GM18873 (cell line): ENCODE measurements at regions not wholly inside any gene's neighbourhood (a gene's known extent, or its start where the extent isn't known, plus 50 kb on each side); places are given as distances from the start of the nearest gene placed in this dataset.
"Not testable (repeated sequence)": the region's sequence is repeated elsewhere in the genome, so short reads cannot be mapped to it uniquely, and the experiment has no call there.

Source experiments
- ATAC-seq: cut with Tn5 transposase; IDR thresholded peaks from one replicate; pipeline ENCODE4 v1.9.1; 2021; ENCODE audit warnings: mild to moderate bottlenecking, moderate library complexity, moderate number of reproducible peaks; ENCODE audit not compliant: unreplicated experiment, low FRiP score

DNA sequence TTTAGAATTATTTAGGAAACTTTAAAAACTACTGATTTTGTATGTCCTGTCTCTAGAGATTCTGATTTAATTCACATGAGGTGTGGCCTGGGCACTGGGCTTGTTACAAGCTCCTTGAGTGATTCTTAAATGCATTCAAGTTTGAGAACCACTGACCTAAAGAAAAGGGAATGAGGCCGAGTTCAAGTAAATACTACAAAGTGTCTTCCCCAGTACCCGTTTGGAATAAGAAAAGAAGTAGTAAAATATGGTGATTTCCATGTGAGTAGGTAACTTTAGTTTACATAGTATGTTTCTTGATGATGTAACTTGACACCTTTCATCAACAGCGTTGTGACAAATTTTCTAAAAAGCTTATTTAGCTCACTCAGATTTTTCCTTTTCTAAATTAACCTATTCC, 1022.9 kb upstream of the NRXN1 start:
- no peak for ATAC-seq

DNA sequence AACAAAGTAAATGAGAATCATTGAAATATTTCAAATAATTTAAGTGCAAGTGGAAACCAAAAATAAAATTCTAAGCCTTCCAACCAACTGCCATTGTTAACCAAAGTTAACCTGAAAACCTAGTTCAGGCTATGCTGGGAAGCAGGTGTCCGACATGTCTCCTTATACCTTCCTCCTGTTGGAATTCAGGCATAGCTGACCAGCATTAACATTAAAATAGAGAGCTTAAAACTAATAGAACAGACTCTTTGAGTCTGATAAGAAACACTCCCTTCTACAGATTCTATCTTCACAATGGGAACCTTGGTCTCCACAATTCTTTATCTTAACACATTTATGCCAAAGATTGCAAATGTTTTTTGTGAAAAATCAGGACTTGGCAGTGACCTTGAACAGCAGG, 1004.9 kb upstream of the NRXN1 start:
- no peak for ATAC-seq

DNA sequence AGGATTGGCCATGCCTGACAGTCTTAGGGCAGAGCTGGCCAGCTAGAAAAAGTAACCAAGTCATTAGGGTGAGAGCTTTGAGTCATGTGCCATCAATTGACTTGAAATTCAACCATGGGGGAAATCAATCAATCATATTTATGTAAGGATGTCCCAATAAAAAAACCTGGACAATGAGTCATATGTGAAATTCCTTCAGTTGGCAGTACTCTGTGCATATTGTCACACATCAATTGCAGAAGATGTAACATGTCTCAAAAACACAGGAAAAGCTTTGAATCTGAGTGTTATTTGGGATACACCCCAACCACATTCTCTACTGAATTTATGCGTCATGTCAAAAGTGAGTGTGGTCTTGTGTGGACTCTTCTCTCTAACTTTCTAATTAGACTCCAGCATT, 1004.1 kb upstream of the NRXN1 start:
- ATAC-seq: no peak

DNA sequence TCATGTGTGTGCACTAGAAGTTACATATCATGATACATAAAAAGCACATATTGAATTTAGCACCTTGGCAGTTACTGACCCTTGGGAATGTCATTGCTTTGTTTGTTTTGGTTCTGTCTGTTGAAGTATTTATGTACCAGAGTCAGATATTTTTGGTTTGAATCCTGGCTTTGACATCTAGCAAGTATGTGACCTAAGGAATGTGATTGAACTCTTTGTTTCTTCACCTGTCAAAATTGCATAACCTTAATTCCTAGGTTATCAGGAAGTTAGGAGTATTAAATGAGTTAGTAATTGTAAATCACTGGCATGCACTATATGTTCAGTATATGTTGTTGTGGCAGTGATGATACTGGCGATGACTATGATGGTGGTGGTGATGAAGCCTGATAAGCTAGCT, 1003.5 kb upstream of the NRXN1 start:
- ATAC-seq: no peak

DNA sequence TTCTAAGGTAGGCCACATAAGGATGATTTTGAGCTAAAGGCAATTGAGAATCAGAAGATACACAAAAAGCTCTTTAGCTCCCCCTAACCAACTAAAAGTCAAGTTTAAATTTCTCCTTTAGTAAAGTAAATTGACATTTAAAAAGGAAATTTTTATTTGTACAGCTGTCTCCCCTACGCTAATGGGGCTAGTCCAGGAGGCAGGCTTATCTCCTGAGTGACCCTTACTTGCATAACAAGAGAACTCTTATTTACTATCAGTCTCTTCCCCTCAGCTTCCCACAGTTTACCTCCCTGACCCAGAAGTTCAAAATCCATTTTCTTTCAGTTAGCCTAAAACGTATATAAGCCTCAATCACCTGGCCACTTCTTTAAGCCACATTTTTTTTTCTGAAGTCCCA, 1002.8 kb upstream of the NRXN1 start:
- no peak for ATAC-seq

DNA sequence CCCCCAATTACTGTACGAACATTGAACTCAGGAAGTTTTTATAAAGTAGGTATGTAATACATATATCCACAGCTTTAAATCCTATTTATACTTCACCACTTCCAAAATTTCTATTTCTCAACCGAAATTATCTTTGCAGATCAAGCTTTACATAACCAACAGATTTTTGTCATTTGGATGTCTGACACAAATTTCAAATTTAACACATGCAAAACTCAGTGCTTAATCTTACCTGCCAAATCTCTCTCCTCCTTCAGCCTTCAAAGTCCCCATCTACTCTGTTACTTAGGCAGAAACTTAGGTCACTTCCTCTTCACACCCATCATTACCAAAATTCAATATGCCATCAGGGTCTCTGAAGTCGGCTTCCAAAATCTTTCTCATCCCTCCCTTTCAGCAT, 990.1 kb upstream of the NRXN1 start:
- no peak for ATAC-seq

DNA sequence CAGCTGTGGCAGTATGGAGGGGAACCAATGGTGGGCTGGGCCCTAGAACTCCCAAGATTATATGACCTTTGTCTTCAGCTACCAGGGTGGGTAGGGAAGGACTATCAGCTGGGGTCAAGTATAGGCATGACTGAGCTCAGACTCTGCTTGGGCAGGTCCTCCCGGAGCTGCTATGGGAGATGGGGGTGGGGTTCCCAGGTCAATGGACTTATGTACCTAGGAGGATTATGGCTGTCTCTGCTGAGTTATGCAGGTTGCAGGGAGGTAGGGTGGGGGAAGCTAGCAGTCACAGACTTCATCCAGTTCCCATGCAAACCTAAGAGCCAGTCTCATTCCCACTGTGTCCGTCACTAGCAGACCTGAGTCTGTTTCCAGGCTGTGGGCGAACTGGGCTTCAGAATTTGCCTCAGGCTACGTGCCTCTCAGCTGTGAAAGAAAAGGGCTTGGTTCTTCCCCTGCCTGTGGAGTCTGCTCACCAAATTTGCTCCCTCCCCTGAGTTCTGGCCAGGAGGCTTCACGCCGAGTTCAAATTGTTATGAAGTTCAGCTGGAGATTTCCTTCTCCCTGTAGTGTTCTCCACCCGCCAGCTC, 985.8 kb upstream of the NRXN1 start:
- ATAC-seq: no peak

DNA sequence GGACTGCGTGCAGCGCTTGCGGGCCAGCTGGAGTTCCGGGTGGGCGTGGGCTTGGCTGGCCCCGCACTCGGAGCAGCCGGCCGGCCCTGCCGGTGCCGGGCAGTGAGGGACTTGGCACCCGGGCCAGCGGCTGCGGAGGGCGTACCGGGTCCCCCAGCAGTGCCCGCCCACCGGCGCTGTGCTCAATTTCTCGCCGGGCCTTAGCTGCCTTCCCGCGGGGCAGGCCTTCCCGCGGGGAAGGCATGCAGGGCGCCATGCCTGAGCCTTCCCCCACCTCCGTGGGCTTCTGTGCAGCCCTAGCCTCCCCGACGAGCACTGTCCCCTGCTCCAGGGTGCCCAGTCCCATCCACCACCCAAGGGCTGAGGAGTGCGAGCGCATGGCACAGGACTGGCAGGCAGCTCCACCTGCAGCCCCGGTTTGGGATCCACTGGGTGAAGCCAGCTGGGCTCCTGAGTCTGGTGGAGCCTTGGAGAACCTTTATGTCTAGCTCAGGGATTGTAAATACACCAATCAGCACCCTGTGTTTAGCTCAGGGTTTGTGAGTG, 975.0 kb upstream of the NRXN1 start:
- ATAC-seq: not testable (repeated sequence)

DNA sequence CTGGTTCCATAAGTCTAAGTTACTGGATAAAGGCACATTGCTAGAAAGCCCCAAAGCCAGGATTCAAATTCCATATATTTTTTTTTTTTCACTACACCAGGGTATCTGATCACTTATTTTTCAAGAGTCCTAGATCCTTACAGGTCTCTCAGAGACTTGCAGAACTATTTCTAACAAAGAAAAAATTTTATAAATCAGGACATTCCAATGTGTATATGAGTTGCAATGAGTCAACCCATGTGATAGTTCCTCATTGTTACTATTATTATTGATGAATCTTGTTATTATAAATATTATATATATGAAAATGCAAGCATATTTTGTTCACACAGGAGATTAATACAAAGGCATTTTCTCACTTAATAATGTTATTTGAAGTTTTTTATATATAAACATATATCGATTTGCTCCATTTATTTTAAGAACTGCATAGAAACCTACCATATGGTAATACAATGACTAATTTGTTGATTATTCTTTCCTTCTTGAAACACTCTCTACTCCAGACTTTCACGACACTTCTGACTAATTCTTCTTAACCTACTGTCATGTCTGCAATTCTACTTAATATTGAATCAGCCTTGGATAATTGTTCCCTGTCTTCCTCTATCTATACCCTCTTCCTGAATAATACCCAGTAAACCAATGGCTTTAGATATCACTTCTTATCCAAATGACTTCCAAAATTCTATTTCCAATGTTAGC, 968.4 kb upstream of the NRXN1 start:
- no peak for ATAC-seq

DNA sequence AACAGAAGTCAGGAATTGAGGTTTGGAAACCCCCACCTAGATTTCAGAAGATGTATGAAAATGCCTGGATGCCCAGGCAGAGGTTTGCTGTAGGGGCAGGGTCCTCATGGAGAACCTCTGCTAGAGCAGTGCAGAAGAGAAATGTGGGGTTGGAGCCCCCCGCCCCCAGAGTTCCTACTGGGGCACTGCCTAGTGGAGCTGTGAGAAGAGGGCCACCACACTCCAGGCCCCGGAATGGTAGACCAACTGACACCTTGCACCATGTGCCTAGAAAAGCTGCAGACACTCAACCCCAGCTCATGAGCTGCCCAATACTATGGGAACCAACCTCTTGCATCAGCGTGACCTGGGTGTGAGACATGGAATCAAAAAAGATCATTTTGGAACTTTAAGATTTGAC, 967.0 kb upstream of the NRXN1 start:
- ATAC-seq: no peak

DNA sequence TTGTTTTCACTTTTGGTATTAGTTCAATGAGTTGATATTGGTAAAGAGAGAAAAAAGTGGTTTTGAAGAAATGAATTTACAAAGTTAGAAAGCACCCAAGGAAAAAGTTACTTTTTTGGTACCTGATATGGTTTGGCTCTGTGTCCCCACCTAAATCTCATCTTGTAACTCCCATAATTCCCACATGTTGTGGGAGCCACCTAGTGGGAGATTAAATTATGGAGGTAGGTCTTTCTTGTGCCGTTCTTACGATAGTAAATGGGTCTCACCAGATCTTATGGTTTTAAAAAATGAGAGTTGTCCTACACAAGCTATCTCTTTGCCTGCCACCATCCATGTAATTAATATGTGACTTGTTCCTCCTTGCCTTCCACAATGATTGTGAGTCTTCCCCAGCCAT, 965.6 kb upstream of the NRXN1 start:
- no peak for ATAC-seq

DNA sequence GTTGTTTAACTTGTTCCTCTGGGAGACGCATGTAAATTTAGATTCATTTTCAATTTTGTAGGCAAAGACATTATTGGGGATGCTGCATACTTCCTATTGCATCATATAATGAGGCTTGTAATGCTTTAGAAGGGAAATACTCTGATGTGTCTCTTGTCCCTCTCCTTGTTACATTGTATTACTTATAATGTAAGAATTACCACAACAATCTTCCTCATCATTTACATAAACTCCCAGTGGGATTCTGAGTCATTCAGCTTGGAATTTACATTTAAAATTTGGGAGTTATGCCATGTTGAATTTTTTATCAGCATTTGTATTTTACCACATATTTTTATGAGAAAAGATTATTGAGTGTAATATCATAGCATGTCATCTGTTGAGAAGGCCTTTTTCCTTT, 963.4 kb upstream of the NRXN1 start:
- no peak for ATAC-seq

DNA sequence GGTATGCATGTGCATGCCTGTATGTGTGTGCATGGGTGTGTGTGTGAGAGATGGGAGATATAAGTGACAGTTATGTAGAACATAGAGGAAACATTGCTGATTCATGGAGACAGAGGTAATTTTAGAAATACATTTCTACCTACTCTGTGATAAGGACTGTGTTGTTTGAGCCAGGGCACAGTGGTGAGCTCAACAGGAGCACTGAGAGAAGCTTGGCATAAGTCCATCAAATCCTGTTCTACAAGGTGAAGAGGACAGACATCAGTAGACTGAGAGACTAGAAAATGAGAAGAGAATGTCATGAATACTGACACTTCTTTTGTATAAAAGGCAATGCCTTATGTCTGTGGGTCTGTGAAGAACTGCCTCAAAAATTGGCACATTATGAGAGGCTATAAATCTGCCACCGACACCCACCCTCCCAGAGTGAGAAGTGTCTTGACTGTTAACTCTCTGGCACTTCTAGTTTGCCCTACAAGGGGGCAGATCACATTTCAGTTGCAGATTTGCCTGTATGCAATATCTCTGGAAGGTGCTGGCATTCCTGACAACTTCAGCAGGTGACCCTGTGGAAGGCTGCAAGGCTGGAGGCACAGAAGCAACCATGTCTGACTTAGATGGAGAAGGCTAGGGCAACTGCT, 962.3 kb upstream of the NRXN1 start:
- ATAC-seq: no peak

DNA sequence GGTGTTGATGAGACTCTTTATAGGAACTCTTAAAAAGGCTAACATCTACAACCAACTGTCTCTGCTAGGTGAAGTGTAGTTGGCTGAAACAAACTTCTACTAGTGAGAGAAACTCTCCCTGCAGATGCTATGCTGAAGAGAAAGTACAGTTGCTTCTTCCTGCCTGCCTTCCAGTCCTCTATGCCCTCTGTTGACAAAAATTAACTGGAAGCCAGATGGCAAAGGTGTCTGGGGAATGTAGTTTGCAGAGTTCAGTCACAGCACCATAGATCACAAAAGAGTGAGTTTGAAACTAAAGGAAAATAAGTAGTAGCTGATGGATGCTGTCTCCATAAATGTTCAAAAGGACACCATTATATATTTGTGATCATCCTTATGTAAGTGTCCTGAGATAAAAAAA, 958.8 kb upstream of the NRXN1 start:
- ATAC-seq: no peak

DNA sequence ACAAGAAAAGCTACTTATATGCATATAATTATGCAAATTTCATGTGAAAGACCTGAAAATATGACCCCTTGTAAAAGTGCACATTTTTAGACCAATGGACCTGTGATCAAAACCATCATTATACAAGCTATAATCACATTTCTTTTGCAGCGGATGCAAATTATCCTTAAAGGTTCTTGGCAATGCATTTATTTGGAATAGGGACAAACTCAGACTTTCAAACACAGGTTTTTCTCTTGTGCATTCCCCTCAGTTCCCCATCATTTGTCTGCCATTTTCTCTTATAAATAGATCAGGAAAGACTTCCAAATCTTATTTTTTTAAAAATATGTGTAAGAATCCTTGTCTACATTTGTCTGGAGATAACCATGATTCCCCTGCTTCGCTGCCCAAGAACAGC, 954.2 kb upstream of the NRXN1 start:
- no peak for ATAC-seq

DNA sequence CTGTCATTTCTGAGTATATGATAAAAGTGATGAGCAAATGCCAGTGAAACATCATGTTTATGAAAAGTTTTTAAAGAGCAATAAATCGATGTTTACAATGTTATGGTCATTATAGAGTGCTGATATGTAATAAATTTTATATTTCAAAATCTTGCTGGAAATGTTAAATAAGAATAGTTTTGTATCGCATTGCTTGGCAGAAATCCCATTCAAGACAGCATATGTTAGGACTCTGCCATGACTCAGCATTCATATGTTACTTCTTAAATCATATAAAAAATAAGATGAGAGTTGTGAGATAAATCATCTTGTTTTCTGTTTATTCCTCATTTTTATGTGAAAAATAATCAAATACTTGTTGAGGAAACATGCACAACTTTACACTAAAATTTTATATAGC, 949.9 kb upstream of the NRXN1 start:
- no peak for ATAC-seq

DNA sequence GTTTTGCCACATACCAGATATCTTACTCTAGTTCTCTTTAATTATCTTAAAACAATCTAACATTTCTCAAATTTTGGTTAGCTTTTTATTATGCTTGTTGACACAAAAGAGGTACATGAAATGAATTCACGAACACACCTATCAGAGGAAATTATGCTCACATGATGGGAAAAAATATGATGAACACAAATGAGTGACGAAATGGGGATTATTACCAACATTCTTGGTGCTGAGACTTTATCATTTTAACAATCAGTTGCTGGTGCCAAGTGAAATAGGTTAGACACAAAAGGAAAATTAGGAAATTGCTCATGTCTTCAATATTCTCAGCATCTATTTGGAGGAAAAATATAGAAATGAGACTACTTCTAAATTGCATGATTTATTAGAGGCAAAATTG, 944.7 kb upstream of the NRXN1 start:
- ATAC-seq: no peak

DNA sequence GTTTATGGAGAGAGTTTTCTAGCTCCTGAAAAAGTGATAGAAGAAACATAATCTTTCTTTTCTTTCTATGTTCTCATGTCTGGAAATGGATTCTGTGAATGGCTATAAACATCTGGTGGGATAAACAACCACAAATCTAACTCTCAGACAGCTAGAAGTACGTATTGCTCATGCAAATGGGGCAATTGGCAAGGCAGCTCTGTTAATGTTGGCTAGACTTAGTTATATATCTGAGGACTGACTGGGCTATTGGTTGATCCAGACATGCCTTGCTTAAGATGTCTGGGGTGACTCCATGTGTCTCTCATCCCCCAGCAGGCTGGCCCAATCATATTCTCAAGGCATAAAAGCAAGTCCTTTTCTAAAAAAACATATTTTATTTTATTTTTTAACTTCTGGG, 939.2 kb upstream of the NRXN1 start:
- ATAC-seq: no peak

DNA sequence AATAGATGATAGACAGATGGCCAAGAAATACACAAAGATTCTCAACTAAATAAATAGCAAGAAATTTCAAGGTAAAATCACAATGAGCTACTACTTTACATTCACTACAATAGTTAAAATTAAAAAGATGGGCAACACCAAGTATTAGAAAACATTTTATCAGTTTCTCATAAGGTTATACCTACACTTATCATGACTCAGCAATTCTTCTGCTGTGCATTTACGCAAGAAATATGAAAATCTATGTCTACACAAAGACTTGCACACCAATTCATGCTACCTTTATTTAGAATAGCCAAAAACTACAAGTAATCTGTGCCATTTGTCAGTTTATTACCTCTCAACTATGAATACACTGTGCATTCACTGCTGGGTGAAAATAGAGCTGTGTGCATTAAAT, 937.4 kb upstream of the NRXN1 start:
- no peak for ATAC-seq

DNA sequence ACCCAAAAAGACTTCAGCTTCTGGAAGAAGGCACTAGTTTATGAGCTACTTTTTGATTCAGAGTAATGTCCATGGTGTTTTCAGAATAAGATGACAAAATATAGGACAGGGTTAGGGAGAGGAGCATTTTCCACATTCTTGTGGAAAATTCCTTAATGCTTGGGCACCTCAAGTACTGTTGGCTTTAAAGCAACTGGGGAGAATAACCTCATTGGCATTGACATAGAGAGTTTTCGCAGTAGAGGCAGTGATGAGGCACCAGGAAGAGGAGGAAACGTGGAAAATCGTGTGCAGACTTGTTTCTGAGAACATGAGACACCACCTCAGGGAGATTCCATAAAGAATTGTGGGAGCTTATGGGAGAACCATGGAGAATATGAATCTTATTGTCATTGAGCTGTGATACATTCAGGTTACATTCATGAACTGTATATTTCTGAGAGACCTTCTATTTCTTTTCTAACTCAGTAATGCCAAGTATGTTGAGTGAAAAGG, 929.0 kb upstream of the NRXN1 start:
- ATAC-seq: no peak

DNA sequence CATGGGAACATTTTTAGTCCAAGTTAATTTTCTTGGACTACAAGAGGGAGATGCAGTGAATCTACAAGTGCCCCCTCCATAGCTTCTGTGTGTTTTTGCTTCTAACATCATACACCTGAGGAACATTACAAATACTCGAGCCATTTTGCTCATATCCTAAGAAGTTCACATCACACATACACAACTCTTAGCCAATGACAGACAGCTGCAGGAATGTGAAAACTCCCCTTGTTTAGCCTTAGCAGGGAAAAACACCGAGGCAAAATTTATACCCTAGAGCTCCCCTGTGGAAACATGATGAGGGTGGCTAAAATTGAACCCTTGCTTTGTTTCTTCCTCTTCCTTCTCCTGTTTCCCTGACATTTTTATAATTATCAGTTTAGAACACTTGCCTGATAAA, 928.3 kb upstream of the NRXN1 start:
- no peak for ATAC-seq

DNA sequence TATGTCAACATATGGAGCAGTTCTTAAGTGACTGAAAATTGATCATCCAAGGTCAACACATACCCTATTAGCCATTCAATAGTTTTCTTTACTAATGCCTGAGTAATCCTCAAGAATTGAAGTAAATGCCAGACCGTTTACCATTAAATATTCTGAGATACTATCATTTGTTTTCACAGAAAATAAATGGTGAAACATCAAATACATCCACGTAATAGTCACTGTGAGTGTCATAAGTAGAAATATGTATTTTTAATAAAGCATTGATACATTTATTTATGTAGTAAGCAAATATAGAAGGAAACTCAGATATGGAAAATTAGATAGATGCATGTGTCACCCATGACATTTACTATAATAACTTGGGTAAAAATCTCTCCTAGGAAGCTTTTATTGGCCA, 927.8 kb upstream of the NRXN1 start:
- no peak for ATAC-seq
